ENCODE measurements at regions not wholly inside any gene's neighbourhood (a gene's known extent, or its start where the extent isn't known, plus 50 kb on each side); places are given as distances from the start of the nearest gene placed in this dataset.

DNA sequence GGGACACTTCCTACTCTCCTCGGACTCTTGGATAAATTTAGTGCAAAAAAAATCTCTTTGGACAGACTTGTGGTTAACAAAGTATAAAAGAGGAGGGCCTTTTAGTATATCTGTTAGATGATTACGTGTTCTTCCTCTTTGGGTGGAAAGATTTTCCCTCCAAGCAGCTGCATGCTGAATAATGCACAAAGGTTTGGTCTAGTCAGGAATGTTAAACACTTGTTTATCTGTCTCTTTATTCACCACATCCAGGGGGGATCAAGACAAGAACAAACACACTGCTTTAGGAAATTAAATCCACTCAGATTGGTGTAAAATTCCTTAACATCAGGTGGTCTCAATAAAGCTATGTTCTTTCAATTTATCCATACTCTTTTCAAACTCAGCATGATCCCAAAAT lies 260.9 kb upstream of the CHD6 start:
- no peak for DNase-seq (ENCODE audit: low read depth)

DNA sequence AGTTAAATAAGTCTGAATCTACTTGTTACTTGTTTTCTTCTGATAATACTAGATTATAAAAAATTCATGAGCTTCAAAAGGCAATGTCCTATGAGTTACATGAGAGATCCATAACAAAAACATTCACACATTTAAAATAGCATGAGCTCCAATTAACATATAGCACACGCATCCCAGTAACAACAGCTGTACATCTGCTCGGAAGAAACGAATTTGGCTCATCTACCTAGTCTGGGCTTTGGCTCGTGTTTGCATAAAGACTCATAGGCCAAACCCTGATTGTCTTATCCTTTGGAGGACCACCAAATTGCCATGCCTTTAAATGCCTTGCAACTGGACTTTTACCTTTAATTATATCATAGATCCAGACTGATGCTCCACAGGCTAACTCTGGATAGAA lies 259.7 kb upstream of the CHD6 start:
- no peak for DNase-seq (ENCODE audit: low read depth)

DNA sequence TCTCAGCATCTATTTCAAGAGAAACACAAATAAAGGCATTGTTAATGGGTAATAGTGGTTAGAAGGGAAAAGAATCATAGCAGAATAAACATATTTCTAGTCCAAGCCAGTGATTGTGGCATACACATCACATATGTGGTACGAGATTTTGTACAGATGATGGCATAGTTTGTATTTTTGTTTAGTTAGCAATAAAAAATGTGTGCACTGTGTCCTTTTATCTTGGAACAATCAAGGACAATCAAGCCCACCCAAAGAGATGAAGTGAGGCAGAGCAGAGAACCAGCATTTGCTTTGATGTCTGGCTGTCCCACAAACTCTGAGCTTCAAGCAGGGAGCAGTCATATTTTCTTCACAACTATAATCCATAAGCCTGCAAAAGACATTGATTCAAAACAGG lies 256.5 kb upstream of the CHD6 start:
- DNase-seq (ENCODE audit: low read depth) = no peak

DNA sequence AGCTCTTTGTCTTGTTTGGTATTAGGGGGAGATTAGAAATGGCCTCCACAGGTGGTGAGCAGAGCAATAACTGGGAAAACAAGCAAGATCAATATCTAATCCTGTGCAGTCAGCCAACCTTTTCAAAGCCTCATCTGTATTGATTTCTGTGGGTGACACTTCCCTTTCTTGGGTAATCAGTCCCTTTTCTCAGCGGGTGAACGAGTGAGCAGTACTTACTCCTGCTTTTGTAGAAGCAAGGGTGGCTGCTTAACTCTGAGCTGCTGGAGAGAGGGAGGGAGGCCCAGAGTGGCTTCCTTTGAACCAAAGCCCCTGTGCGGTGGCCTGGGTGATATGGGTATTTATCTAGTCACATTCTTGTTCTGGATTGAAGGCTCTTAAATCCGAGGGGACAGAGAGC lies 254.8 kb upstream of the CHD6 start:
- DNase-seq (ENCODE audit: low read depth) = no peak

DNA sequence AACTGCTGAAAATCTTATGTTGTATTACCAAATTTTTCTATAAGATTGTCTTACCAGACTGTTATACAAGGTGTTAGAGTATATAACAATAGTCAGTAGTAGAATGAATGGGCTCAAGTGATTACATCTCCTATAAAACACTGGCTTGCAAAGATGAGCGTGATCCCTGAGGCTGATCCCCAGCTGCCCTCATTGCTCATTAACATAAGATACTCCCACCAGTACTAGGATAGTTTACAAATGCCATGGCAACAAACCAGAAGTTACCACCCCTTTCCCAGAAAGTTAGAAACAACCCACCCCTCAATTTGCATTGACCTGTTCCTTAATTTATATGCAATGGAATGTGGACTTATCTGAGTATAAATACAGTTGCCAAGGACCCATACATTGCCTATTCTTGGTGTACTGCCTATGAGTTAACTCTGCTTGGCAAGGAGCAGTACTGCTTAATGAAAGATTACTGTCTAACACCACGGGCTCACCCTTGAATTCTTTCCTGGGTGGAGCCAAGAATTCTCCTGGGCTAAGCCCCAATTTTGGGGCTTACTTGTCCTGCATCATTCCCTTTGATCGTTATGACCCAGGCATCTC lies 252.8 kb upstream of the CHD6 start:
- no peak for DNase-seq (ENCODE audit: low read depth)

DNA sequence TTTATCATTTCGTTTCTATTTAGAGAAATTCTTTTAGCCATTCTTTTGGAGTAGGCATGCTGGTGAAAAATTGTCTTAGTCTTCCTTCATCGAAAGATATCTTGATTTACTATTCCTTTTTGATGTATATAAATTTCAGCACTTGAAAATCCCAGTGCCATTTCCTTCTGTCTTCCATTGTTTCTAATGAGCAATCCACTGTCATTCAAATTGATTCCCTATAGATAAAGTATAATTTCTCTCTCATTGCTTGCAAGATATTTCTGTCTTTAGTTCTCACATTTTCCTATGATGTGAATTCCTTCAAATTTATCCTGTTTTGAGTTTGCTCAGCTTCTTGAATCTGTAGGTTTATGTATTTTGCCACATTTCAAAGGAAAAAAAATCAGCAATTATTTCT lies 251.1 kb upstream of the CHD6 start:
- DNase-seq (ENCODE audit: low read depth) = no peak

DNA sequence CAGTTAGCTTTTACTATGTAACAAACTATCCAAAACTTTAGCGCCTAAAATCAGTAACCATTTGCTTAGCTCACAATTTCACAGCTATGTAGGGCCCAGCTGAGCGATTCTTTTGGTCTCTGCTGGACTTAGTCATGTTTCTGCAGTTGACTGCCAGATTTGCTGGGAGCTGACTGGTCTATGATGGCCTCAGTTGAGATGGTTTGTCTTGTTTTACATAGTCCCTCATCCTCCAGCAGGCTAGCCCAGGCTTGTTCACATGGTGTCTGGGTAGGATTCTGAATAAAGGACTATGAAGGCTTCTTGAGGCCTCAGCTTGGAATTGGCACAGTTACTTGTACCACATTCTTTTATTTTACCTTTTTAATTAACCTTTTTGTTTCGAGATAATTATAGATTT lies 247.8 kb upstream of the CHD6 start:
- DNase-seq (ENCODE audit: low read depth) = no peak

DNA sequence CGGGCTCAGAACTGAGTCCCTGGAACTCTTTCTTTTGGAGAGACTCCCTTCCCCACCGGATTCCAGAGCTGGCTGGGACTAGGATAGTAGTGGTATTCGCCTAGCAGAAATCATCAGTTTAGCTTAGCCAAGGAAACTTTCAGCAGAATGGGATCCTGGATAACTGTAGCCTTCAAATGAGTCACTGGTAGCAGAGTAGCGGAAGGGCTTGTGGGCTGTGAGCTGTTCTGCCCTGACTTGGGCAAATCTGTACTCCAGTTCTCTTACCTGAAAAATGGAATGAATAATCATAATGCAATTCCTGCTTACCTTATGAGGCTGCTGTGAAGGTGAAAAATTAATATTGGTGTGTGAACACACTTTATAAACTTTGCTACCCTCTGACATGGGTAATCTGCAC lies 244.3 kb upstream of the CHD6 start:
- no peak for DNase-seq (ENCODE audit: low read depth)

DNA sequence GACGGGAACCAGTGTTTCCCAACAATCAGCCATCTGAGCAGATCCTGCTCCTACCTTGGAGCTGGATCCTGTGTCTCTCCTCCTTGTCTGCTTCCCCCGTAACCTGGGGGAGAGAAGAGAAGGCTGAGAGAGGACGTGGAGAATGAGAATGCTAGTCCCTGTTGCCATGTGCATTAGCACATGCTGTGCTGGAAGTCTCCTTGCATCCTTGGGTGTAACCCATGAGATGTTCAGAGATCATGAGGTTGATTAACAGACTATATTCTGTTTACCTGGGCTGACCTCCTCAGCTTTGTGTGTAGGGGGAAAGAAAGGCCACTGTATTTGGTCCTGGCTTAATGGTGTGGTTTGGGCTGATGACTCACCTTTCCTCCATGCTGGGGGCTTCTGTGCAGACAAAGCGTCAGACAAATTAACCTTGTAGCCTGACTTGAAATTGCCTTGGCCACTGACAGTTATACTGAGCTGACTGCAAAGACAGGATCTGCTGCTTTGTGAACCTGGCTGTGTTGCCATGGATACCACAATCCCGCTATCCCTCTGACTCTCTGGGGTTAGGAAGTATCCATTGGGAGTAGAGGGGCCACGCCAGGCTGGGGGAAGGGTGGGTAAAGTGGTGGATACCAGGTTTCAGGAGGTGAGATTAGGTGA lies 243.7 kb upstream of the CHD6 start:
- no peak for DNase-seq (ENCODE audit: low read depth)

DNA sequence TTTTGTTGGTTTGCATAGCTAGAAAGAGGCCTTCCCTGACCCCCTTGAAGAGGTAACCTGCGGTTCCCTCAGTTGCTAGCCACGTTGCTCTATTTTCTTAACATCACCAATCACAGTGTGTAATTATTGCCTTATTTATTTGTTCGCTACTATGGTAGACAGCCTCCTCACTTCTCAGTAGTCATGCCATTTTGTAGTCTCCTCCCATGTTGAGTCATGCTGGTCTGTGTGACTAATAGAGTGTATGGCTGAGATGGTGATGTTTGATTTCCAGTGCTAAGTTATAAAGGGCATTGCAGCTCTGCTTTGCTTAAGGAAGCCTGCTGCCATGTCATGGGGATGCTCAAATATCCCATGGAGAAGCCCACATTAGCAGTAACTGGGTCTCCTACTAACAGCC lies 236.6 kb upstream of the CHD6 start:
- no peak for DNase-seq (ENCODE audit: low read depth)

DNA sequence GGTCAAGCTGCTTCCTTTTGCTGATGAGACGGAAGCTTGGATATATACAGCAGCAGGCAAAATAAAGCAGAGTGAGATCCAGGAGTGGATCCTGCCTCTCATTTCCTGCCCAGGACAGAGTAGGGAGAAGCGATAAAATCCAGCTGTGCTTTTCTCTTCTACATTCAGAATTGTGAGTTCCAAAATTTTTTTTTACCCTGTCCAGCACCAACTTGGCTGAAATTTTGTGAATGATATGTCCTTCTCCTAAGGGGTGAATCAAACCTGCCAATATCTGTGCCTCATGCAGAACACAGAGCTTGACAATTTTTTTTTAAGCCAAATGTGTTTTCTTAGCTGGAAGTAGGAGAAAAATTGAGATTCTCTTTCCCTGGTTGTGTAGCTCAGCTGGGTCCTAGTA lies 235.6 kb upstream of the CHD6 start:
- no peak for DNase-seq (ENCODE audit: low read depth)

DNA sequence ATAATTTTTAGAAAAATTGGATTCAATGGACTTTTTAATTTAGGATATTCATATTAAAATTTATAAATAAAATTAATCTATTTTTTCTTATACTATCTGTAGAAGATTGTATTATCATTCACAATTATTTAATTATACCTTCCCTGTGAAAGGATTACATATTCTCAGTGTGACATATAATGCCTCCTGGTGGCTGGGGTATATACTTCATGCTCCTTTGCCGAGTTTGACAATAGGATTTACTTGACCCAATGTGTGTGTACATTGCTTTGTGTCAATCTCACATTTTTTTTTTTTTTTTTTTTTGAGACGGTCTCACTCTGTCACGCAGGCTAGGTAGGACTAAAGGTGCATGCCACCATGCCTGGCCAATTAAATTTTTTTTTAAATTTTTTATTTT lies 230.0 kb upstream of the CHD6 start:
- no peak for DNase-seq (ENCODE audit: low read depth)

DNA sequence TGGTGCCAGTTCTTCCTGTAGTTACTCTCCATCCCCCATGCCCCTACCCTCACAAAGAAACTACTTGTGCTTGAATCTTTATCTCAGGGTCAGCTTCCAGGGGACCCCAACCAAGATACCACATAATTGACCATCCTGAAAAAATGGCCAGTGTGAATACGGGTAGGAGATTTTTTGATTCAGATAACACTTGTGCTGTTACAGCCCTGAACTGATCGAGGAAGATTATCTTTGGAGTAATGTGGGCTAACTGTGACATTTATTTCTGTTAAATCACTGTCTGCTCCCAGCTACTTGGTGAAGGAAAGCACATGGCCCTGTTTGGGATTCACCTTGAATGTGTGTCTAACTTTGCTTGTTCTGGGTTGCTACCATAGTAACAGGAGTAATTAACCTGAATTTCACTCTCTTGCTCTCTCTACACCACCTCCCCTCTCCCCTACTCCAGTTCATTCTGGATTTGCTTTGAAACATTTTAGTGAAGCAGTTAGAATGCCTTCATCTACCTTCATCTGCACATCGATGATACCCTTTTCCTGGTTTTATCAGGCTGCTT lies 219.6 kb upstream of the CHD6 start:
- DNase-seq (ENCODE audit: low read depth) = no peak

DNA sequence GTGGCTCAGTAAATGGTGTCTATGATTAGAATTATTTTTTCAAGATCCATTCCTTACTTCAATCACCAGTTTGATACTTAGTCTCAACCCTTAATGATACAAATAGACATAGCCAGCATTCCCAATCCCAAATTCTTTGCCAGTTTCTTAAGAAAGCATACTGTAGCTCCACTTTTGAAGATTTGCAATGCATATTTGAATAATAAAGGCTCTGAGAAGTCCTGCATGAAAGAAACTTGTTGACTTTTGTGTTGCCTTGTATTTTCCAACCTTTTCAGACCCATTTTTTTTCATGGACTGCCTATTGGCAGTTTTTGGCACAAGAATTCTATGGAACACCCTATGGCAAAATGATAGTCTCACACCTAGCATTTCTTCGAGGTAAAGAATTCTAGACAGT lies 215.6 kb upstream of the CHD6 start:
- no peak for DNase-seq (ENCODE audit: low read depth)

DNA sequence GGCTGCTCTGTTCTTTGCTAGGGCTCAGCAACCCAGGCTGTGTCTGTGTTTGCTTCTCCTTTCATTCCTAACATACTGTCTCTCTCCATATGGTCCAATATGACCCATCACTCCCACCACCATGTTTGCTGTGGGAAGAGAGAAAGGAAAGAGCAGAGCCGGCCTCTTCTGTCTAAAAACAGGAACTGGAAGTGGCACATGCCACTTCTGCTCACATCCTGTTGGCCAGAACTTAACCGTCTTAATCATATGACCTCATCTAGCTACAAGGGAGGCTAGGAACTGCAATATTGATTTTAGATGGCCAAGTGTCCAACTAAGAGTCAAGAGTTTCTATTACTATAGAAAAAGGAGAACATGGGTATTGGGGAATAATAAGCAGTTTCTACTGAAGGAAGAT lies 212.5 kb upstream of the CHD6 start:
- no peak for DNase-seq (ENCODE audit: low read depth)

DNA sequence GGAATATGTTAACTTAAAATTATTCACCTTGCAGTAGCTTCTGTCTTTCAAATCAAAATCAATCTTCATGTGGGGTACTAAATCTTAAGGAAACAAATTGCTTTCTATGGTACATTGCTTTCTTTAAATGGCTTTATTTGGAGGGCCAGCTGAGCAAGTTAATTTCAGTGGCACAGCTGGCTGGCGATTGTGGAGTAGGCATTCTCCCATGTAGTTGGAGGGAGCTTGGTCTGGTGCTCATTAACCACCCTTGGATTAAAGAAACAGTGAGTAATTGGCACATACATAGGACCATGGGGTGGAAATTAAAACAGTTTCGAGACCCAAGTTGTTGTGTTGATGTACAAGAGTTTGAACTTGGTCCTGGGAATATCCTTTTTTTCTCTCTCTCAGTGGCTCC lies 201.3 kb upstream of the CHD6 start:
- DNase-seq (ENCODE audit: low read depth) = no peak

DNA sequence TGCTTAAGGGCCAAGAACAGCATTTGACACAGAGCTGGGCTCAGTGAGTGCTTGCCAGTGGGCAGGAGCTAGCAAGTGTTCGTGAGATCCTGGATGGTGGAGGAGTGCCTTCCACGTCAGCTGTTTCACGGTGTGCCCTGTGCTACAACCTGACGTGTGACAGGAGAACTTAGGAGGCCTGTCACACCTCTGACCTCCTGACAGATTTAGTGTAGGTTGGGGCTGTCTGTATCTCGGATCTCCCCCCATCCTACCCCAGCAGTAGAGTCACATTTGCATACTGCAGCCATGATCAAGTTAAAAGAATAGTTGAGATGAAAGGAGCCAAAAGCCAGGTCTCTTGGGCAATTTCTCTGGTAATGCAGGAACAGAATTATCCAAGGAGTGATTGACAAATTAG lies 200.8 kb upstream of the CHD6 start:
- DNase-seq (ENCODE audit: low read depth) = no peak

DNA sequence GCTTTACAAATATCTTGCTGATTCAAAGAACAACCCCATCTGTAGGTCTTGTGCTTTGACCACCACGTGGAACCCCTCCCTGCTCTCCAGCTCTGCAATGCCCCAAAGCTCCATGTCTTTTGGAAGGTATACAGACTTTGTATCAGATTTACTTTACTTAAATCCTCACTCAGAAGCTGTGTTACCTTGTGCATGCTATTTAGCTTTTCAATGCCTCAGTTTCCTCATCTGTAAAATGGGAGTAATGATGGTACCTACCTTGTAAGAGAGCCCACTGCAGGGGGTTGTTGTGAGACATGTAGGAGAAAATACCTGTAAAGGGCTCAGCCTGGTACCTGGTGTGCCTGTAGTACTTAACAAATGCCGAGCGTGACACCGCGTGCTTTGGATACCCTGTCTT lies 200.2 kb upstream of the CHD6 start:
- DNase-seq (ENCODE audit: low read depth) = no peak

DNA sequence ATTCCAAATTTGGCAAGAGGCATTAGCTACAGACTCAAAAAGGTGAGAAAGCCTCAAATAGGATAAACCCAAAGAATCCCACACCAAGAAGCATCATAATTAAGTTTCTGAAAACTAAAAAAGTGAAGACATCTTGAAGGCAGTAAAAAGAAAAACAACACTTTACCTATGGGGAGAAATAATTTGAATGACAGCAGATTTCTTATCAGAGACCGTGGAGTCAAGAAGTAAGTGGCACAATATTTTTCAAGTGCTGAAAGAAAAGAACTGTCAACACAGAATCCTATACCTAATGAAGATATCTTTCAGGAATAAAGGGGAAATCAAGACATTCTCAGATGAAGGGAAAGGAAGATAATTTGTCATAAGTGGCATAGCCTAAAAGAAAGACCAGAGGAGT lies 193.3 kb upstream of the CHD6 start:
- DNase-seq (ENCODE audit: low read depth) = no peak

DNA sequence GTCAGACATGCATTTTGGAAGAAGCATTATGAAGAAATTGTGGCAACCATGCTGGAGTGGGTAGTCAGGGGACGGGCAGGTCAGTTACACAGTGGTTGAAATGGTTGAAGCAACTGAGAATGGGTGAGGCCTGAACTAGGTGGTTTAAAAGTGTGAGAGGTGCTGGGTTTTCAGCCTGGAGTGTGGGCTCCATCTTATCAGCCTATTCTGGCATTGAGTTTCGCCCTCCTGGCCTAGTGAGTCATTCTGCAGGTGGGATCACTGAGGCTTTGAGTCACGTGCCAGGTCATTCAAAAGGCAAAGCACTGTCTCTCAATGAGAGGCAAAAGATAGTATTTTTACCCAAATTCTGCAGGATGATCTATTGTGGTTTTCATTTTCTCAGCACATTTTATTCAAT lies 181.9 kb upstream of the CHD6 start:
- DNase-seq (ENCODE audit: low read depth) = no peak

DNA sequence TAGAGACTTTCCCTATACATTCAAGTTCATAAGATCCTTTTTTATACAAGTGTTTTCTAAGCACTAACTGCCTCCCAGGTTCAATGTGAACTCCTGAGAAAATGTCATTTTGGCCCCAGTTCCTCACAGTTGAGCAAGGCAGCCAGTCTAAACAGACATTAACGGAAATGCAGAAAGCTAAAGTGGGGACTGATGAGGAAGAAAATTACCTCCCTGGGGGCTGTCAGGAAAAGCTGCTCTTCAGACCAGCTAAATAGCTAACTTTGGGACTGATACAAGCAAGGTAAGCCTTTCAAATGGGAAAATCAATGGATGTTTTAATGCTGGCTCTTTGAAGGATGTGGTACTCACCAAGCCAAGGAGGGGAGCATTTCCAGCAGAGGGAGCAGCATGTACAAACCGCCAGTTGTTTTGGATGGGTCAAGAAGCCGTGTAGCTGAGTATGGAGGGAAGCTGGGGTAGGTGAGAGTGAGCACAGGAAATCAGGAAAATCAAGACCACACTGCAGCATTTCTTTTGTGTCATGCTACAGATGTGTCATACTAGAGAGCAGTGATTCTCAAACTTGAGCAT lies 180.8 kb upstream of the CHD6 start:
- no peak for DNase-seq (ENCODE audit: low read depth)

DNA sequence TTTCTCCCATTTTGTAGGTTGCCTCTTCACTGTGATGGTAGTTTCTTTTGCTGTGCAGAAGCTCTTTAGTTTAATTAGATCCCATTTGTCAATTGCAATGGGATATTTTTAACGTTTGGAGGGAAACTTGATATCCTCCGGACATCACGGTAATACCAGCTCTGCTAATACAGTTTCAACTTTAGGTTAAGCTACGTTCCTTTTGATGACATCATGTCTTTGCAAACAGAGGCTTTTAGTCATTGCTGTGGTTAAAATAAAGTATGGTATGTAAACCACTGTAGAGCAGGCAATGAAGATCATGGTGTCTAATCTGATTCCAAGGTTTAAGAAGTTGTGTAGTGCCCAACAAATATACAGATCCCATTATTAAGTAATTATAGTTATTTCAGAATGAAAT lies 168.0 kb upstream of the CHD6 start:
- DNase-seq (ENCODE audit: low read depth) = no peak

DNA sequence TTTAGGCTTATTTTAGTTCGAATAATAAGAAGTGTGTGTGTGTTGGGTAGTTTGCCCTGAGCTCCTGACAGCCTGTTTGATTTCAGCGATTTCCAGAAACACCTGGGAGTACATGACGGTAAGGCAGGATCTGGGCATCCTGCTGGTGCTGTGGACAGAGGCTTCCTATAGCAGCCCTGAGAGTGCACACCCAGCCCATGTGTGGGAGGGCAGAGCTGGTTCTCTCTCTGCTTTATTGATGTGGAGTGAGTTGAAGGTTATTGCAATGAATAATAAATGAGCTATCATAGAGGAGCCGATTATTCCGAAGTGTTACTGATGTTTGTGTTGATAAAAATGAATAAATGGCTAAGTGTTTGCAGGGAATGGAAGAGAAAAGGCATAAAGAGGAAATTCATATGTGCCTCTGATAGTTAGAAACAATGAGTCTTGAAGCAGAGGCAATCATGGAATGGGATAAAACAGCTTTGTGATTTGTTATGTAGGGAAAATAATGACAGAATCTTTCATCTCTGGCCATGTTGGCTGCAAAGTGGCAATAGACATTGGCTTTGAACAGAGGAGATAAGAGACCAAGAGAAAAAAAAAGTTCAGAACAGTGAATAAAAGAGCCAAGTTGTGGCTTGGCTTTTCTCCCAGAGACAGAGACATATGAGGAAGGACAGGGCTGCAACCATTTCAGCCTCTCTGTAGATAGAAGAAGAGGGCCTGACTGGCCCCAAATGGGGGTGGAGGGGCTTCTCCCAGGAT lies 166.2 kb upstream of the CHD6 start:
- no peak for DNase-seq (ENCODE audit: low read depth)
